Globus pallidus (tissue), 1 donor: ENCODE measurements at regions not wholly inside any gene's neighbourhood (a gene's known extent, or its start where the extent isn't known, plus 50 kb on each side); places are given as distances from the start of the nearest gene placed in this dataset.

Source experiments
- DNase-seq: peaks from one replicate; pipeline ENCODE4 v3.0.0-alpha.2; 2015; ENCODE audit warnings: low spot score

- no peak for DNase-seq
These were observed 277.2 kb downstream of the EIPR1 start for GRCh38 chr2:3100386-3100785.

DNA sequence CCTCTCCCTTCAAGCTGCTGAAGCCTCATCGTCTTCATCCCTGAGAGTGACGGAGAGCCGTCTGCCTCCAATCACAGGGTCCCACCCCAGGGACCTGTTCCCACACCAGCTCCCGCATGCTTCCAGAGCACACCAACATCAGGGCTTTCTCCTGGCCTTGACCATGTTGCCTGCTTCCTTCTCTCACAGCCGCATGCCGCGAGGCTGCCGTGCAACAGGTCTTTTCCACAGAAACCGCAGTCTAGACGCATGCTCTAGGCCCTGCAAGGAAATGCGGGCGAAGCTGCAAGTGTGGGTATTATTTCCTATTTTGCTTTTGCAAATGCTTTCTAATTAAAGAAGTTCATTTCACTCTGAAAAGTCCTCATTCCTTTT lies 277.8 kb downstream of the EIPR1 start:
- no peak for DNase-seq

DNA sequence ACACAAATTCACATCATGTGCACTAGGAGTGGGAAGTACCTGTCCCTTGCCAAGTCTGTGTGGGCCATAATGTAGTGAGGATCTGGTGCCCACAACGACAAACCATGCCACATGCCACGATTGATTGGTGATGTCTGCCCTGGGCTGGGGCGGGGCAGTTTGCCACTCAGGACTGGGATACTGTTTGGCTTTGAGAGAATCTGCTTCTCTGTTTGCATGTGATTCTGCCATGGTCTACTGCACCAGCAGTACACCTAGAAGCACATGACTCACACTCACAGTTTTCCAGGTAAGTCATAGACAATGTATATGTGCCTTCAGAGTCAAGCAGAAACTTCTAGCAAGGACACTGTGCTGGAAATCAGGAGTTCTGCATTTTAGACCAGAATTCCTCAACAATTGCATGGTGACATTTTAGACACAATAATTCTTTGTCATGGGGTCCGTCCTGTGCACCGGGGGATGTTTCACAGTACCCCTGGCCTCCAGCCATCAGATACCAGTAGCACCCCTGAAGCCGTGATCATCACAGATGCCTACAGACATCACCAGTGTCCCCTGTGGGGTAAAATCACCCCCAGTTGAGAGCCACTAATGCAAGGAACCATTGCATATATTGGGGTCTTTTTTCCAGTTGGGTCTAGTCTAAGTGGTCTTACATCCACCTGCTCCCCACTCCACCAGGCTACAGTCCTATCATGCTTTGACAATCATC lies 278.3 kb downstream of the EIPR1 start:
- DNase-seq = no peak

DNA sequence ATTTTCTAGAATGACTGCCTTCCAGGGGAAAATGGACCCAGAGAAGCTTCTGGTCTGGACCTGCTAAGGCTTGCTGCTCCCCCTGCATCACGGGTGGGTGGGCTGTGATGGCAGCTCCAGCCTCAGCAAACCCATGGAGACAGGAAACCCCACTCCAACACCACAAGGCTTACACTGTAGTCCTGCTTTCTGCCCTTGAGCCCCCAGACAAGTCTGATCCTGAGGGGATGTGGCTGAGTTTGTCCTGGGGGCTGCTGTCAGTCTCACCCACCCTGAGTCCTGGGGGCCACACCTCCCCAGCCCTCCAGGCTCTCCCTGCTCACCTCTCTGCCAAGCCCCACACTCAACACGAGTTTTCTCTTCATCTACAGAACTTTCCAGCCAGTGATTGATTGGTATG lies 279.4 kb downstream of the EIPR1 start:
- no peak for DNase-seq

GRCh38 chr2:3097804-3098203 lies 279.8 kb downstream of the EIPR1 start:
- DNase-seq = no peak

GRCh38 chr2:3094999-3095958 lies 282.3 kb downstream of the EIPR1 start:
- no peak for DNase-seq

DNA sequence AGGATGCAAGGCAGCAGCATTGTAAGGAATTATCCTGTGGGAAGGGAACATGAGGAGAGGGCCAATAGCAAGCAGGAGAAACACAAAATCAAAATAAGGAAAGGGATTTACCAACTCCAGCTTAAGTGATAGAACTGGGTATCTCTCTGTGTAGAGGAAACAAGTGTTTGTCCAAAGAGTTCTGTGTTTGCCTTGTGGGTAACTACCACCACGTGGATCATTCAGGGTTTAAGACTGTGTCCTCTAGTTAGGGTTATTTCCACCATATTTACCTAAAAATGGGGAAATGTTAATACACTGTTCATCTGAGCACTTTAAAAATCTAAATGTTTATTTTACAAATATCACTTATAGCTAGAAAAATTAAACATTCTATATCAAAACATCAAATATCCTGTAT lies 283.3 kb downstream of the EIPR1 start:
- DNase-seq = no peak

- no peak for DNase-seq
These were observed 285.9 kb downstream of the EIPR1 start for GRCh38 chr2:3091696-3092095.

GRCh38 chr2:3082705-3083104 lies 294.9 kb downstream of the EIPR1 start:
- no peak for DNase-seq

GRCh38 chr2:3079959-3080948 lies 297.4 kb downstream of the EIPR1 start:
- no peak for DNase-seq

DNA sequence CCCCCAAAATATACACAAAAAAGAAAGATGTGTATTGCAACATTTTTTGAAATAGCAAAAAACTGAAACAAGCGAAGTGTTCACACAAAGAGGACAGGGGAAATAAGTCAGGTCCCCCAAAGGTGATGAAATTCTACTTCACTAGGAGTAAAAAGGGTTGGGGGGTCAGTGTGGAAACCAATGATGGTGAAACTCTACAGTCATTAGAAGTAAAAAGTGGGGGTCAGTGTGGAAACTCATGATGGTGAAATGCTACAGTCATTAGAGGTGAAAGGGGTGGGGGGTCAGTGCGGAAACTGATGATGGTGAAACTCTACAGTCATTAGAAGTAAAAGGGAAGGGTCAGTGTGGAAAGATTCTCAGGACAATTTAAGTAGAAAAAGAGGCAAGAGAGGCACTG lies 298.2 kb downstream of the EIPR1 start:
- DNase-seq = no peak

DNA sequence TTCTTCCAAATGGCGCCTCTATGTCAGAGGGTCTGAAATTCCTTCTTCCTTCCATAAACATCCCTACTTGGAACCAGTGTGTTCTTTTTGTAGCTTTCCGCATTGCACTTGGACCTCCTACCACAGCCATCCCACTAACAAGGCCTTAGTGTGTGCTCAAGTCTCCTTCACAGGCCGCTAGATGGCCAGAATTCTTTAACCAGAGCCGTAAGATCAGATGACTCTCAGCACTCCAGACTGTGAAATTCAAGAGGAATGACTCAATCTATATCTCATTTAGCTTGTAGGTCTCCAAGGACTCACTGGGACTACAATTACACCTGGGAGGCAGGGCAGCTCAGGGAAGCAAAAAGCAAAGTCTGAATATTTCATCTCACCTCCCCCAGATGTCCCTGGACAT lies 298.9 kb downstream of the EIPR1 start:
- no peak for DNase-seq

DNA sequence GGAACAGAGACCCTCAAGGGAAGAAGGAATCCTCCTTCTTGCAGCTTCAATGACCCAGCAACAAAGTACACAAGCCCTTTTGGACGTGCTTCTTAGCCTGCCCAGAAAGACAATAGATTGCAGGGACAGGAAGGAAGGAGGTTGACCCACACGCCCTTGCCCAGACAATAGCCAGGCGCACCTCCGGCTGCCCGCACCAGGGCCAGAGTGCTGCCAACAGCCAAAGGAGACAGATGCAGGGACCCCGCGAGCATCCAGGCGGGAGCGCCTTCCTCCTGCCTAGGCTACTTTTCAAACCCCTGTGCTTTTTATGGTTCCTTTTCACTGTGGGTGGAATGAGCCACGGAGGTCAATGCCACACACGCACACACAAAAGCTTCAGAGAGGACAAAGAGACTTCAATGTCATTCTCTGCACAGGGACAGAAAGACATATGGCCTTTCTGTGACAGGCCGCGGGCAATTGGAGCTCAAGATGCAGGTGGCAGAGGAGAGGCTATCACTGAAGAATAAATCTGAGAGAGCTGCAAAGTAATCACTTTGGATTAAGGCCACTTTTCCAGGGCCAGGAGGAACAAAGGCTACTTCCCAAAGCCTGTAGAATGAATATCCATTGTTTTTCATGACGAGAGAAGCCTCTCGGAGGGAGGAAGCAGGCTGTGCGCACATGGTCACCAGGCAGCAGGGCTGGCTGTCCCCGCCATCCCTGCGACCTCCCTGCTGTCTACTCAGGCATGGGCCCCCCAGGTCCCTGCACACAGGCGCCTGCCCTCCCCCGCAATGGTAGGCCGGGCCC lies 300.6 kb downstream of the EIPR1 start:
- DNase-seq = no peak

- DNase-seq = no peak
These were observed 301.7 kb downstream of the EIPR1 start for GRCh38 chr2:3075991-3076340.

GRCh38 chr2:3075316-3075990 lies 302.2 kb downstream of the EIPR1 start:
- no peak for DNase-seq

DNA sequence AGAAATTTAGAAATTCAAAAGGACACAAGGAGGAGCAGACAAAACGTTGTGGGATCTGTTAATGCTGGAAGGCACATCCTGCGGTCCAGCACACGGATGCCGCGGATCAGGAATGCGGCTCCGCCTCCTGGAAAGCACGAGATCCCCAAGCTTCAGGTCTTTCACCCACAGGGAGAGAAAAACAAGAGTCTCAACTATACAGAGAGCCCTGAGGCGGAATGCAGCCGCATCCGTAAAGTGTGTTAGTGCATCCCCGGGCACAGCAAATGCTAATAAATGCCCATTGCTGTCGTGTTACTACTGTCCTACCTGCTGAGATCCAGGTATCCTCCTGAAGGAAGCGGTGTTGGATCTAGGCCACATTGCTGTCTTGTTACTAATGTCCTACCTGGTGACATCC lies 303.9 kb downstream of the EIPR1 start:
- DNase-seq = no peak

GRCh38 chr2:3073041-3073595 lies 304.5 kb downstream of the EIPR1 start:
- DNase-seq = no peak

DNA sequence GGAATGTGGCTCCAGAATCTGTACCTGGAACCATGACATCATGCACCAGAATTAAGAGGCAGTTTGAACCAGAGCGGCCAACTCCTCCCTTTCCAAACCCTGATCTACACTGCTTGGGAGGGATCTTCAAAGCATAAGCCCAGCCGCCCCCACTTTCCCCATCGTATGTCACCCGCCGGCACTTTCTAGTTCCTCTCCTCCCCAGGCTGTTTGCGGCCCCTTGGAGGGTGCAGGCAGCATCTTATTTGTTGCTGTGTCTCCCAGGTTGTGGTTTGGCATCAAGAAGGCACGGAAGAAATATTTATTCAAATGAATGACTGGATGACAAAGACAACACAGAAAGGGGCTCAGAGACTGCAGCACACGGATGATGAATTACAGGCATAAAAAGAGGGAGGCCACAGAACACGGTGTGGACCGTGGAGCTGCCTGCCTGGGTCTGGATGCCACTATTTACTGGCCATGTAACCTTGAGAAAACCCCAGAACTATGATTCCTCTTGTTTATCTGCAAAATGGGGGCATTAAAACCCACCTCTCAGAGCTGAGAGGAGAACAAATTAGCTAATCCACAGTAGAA lies 305.8 kb downstream of the EIPR1 start:
- no peak for DNase-seq

DNA sequence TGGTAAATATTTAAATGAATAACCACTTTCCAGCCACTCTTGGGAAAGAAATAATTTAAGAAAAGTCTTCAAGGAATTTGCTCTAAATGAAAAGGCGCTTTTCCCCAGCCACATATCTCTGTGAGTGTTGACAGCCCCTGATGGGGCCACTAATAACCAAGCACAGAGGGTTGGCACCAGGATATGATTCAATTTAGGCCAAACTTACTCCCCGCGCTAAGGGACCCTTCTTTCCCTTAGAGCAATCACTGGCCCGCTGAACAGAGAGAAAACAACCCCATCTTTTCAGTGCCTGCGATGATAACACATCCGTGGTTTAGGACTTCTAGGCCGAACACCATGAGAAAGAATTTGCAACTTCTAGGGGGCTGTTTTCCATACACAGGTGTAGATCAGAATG lies 310.8 kb downstream of the EIPR1 start:
- DNase-seq = no peak

- DNase-seq = no peak
These were observed 311.7 kb downstream of the EIPR1 start for GRCh38 chr2:3065928-3066327.
